Gastroesophageal sphincter (tissue), 3 donors: ENCODE measurements at regions not wholly inside any gene's neighbourhood (a gene's known extent, or its start where the extent isn't known, plus 50 kb on each side); places are given as distances from the start of the nearest gene placed in this dataset.

Experiments
- EP300 ChIP-seq: sonication (generic); formaldehyde crosslinking; IDR thresholded peaks from one replicate; pipeline ENCODE4 v1.6.1; 2017; ENCODE audit warnings: antibody characterized with exemption, mild to moderate bottlenecking
- POLR2A ChIP-seq, 2 donors: fragments of 450-650 bp; IDR thresholded peaks; one replicate each; pipeline ENCODE4 v1.6.1; 2017; ENCODE audit warnings: antibody characterized with exemption in 2 of 2, mild to moderate bottlenecking in 2 of 2, moderate library complexity in 1 of 2
- POLR2AphosphoS5 ChIP-seq: sonication (generic); formaldehyde crosslinking; IDR thresholded peaks from one replicate; pipeline ENCODE4 v1.6.1; 2017; ENCODE audit warnings: antibody characterized with exemption
- TF ChIP-seq, protein P1 (sequence below), 4 experiments: fragments of 200-600 bp in 2 of 4; fragments of 450-650 bp in 2 of 4; sonication (generic) in 1 of 4; IDR thresholded peaks; one replicate each; pipeline ENCODE4 v1.5.1; 2017 to 2019; ENCODE audit warnings: antibody characterized with exemption in 4 of 4, mild to moderate bottlenecking in 2 of 4, moderate library complexity in 2 of 4

DNA sequence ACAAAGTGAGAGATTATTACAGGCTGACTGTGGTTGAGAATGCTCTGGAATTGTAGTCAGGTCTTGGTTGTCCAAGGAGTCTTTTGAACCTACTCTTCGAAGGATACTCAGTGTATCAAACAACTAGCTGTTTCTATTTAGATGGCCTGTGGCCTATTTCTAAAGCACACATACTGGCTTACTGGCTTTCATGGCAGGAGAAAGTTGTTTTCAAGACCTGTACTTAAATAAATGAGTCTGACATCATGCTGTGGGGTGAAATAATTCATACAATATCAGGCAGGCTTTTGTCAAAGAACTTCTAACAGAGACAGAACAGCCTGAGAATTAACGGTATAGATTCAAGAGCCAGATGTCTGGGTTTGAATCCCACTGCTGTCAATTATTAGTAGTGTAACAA, 316.7 kb upstream of the SEMA6D start:
- TF ChIP-seq EP300, result no peak
- TF ChIP-seq, protein P1, sequence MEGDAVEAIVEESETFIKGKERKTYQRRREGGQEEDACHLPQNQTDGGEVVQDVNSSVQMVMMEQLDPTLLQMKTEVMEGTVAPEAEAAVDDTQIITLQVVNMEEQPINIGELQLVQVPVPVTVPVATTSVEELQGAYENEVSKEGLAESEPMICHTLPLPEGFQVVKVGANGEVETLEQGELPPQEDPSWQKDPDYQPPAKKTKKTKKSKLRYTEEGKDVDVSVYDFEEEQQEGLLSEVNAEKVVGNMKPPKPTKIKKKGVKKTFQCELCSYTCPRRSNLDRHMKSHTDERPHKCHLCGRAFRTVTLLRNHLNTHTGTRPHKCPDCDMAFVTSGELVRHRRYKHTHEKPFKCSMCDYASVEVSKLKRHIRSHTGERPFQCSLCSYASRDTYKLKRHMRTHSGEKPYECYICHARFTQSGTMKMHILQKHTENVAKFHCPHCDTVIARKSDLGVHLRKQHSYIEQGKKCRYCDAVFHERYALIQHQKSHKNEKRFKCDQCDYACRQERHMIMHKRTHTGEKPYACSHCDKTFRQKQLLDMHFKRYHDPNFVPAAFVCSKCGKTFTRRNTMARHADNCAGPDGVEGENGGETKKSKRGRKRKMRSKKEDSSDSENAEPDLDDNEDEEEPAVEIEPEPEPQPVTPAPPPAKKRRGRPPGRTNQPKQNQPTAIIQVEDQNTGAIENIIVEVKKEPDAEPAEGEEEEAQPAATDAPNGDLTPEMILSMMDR (IDR thresholded peaks at IDR 0.05), result no peak
- TF ChIP-seq POLR2A (IDR thresholded peaks at IDR 0.05), result no peak
- no peak for TF ChIP-seq POLR2AphosphoS5
